Liver (tissue), 8 donors: ENCODE measurements at regions not wholly inside any gene's neighbourhood (a gene's known extent, or its start where the extent isn't known, plus 50 kb on each side); places are given as distances from the start of the nearest gene placed in this dataset.

Source experiments
- DNase-seq: peaks from one replicate; pipeline ENCODE4 v3.0.0-alpha.2; 2017; ENCODE audit warnings: low spot score
- H3K27ac ChIP-seq, 2 donors: one replicate each; pipeline ENCODE4 v1.7.0; 2013; ENCODE audit warnings: inconsistent platforms in 2 of 2, low read length in 2 of 2, control low read depth in 1 of 2, low read depth in 1 of 2, mild to moderate bottlenecking in 1 of 2
- H3K27me3 ChIP-seq, 4 donors: one replicate each; pipeline versions ENCODE4 v1.6.1 to v1.7.0; 2013; ENCODE audit warnings: low read length in 3 of 4, inconsistent platforms in 1 of 4, mild to moderate bottlenecking in 1 of 4, moderate library complexity in 1 of 4; ENCODE audit not compliant: control insufficient read depth in 4 of 4, insufficient read depth in 4 of 4
- H3K36me3 ChIP-seq, 4 donors: one replicate each; pipeline versions ENCODE4 v1.6.1 to v1.7.0; 2013; ENCODE audit warnings: low read length in 3 of 4, mild to moderate bottlenecking in 3 of 4, low read depth in 1 of 4, moderate library complexity in 1 of 4; ENCODE audit not compliant: control insufficient read depth in 4 of 4, insufficient read depth in 3 of 4
- H3K4me1 ChIP-seq, 4 donors: one replicate each; pipeline versions ENCODE4 v1.6.1 to v1.7.0; 2013; ENCODE audit warnings: low read length in 3 of 4, mild to moderate bottlenecking in 3 of 4, moderate library complexity in 1 of 4; ENCODE audit not compliant: control insufficient read depth in 4 of 4, insufficient read depth in 4 of 4
- H3K4me3 ChIP-seq, 3 donors: one replicate each; pipeline versions ENCODE4 v1.6.1 to v1.7.0; 2013; ENCODE audit warnings: low read length in 3 of 3, control low read depth in 1 of 3, low read depth in 1 of 3, mild to moderate bottlenecking in 1 of 3
- H3K9ac ChIP-seq, 2 donors: one replicate each; pipeline ENCODE4 v1.7.0; 2013; ENCODE audit warnings: low read length in 2 of 2, mild to moderate bottlenecking in 2 of 2, moderate library complexity in 2 of 2, control low read depth in 1 of 2, low read depth in 1 of 2
- H3K9me3 ChIP-seq, 4 donors: one replicate each; pipeline versions ENCODE4 v1.6.1 to v1.7.0; 2013; ENCODE audit warnings: low read length in 3 of 4; ENCODE audit not compliant: control insufficient read depth in 4 of 4
- EGR1 ChIP-seq, 2 donors: IDR thresholded peaks; 2 replicates each; pipeline ENCODE4 v1.6.1; 2016 to 2018; ENCODE audit warnings: antibody characterized with exemption in 2 of 2, low read depth in 2 of 2
- FOXA1 ChIP-seq: IDR thresholded peaks from 2 replicates; pipeline ENCODE4 v1.6.1; 2016; ENCODE audit warnings: antibody characterized with exemption
- FOXA2 ChIP-seq: IDR thresholded peaks from 2 replicates; pipeline ENCODE4 v1.6.1; 2016; ENCODE audit warnings: antibody characterized with exemption
- GABPA ChIP-seq, 2 donors: IDR thresholded peaks in 1 of 2; conservative IDR thresholded peaks in 1 of 2; 2 replicates each; pipeline ENCODE4 v1.6.1; 2016; ENCODE audit warnings: antibody characterized with exemption in 2 of 2, mild to moderate bottlenecking in 1 of 2, moderate library complexity in 1 of 2
- HNF4A ChIP-seq, 2 donors: conservative IDR thresholded peaks; 2 replicates each; pipeline ENCODE4 v1.6.1; 2016; ENCODE audit warnings: antibody characterized with exemption in 2 of 2, mild to moderate bottlenecking in 2 of 2
- HNF4G ChIP-seq: IDR thresholded peaks from 2 replicates; pipeline ENCODE4 v1.6.1; 2016; ENCODE audit warnings: antibody characterized with exemption
- JUND ChIP-seq, 2 donors: IDR thresholded peaks; 2 replicates each; pipeline ENCODE4 v1.6.1; 2016; ENCODE audit warnings: antibody characterized with exemption in 2 of 2
- NR2F2 ChIP-seq: IDR thresholded peaks from 2 replicates; pipeline ENCODE4 v1.6.1; 2016; ENCODE audit warnings: antibody characterized with exemption
- RAD21 ChIP-seq, 2 donors: IDR thresholded peaks; 2 replicates each; pipeline ENCODE4 v1.6.1; 2016; ENCODE audit warnings: antibody characterized with exemption in 2 of 2, mild to moderate bottlenecking in 2 of 2
- RXRA ChIP-seq, 2 donors: IDR thresholded peaks; 2 replicates each; pipeline ENCODE4 v1.6.1; 2017 to 2018; ENCODE audit warnings: antibody characterized with exemption in 2 of 2, mild to moderate bottlenecking in 1 of 2
- SP1 ChIP-seq: IDR thresholded peaks from 2 replicates; pipeline ENCODE4 v1.6.1; 2018; ENCODE audit warnings: antibody characterized with exemption, mild to moderate bottlenecking
- TAF1 ChIP-seq: conservative IDR thresholded peaks from 2 replicates; pipeline ENCODE4 v1.6.1; 2016; ENCODE audit warnings: antibody characterized with exemption, mild to moderate bottlenecking
- YY1 ChIP-seq: IDR thresholded peaks from 2 replicates; pipeline ENCODE4 v1.6.1; 2016; ENCODE audit warnings: antibody characterized with exemption, mild to moderate bottlenecking
- WGBS: extraction: QIAGEN DNeasy Blood & Tissue Kit; methylation state at CpG from one replicate; pipeline ENCODE4 v1.1.7; 2013; 5-methylcytosine and 5-hydroxymethylcytosine counted together
- TF ChIP-seq, protein P1 (sequence below): fragments of 150-350 bp; IDR thresholded peaks from 2 replicates; pipeline ENCODE4 v1.5.1; 2017; ENCODE audit warnings: improper control_type of control experiment, low read depth, low read length; ENCODE audit not compliant: missing input control
- TF ChIP-seq, protein P2 (sequence below): IDR thresholded peaks from 2 replicates; pipeline ENCODE4 v1.6.1; 2016; ENCODE audit warnings: antibody characterized with exemption
- TF ChIP-seq, protein P3 (sequence below): IDR thresholded peaks from 2 replicates; pipeline ENCODE4 v1.6.1; 2016; ENCODE audit warnings: antibody characterized with exemption, mild to moderate bottlenecking
- TF ChIP-seq, protein P4 (sequence below): IDR thresholded peaks from 2 replicates; pipeline ENCODE4 v1.6.1; 2016; ENCODE audit warnings: antibody characterized with exemption
- TF ChIP-seq, protein P5 (sequence below): IDR thresholded peaks from 2 replicates; pipeline ENCODE4 v1.6.1; 2016; ENCODE audit warnings: antibody characterized with exemption
- donor health status: healthy.
- donor health status: healthy.
- donor health status: healthy.
- donor health status: healthy.
- donor health status: healthy.

DNA sequence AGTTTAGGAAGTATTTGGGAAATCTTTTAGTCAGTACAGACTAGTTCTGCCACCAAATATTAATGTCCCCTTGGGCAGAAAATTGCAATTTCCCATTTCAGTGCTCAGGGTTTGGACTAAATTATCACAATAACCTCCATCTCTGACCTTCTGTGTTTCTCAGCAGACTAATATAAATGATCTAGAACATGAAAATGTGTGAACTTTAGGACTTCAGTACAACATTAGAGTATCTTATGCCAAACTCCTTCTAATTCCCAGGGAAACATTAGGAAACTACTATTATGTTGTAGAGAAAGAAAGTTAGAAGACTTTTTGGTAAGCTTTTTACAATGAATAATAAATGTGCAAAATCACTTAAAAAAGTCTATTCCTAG is 1087.6 kb upstream of the CITED2 start:
- peak overlapping the region; percentile 90 to 91 for H3K27ac ChIP-seq
- H3K9me3 ChIP-seq: peaks cover 0 to 2% (median under 1%) of the 10 kb centered on the region in 4 donors
- peaks cover 6 to 39% (median 25%) of the 10 kb centered on the region in 4 donors for H3K4me1 ChIP-seq
- TF ChIP-seq RXRA (IDR thresholded peaks at IDR 0.05) (no peak), SP1 (no peak), EGR1 (IDR thresholded peaks at IDR 0.05; ENCODE audit: low read depth in 2 of 2) (no peak), FOXA1 (no peak), JUND (IDR thresholded peaks at IDR 0.05) (no peak)
- TF ChIP-seq, protein P1, sequence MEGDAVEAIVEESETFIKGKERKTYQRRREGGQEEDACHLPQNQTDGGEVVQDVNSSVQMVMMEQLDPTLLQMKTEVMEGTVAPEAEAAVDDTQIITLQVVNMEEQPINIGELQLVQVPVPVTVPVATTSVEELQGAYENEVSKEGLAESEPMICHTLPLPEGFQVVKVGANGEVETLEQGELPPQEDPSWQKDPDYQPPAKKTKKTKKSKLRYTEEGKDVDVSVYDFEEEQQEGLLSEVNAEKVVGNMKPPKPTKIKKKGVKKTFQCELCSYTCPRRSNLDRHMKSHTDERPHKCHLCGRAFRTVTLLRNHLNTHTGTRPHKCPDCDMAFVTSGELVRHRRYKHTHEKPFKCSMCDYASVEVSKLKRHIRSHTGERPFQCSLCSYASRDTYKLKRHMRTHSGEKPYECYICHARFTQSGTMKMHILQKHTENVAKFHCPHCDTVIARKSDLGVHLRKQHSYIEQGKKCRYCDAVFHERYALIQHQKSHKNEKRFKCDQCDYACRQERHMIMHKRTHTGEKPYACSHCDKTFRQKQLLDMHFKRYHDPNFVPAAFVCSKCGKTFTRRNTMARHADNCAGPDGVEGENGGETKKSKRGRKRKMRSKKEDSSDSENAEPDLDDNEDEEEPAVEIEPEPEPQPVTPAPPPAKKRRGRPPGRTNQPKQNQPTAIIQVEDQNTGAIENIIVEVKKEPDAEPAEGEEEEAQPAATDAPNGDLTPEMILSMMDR: no peak
- H3K4me3 ChIP-seq: no peak overlapping the region
- DNase-seq: no peak
- H3K9ac ChIP-seq: peak overlapping the region in 1 of 2 donors; percentile 1
- no peaks in the 10 kb centered on the region for H3K27me3 ChIP-seq
- no peaks in the 10 kb centered on the region for H3K36me3 ChIP-seq

DNA sequence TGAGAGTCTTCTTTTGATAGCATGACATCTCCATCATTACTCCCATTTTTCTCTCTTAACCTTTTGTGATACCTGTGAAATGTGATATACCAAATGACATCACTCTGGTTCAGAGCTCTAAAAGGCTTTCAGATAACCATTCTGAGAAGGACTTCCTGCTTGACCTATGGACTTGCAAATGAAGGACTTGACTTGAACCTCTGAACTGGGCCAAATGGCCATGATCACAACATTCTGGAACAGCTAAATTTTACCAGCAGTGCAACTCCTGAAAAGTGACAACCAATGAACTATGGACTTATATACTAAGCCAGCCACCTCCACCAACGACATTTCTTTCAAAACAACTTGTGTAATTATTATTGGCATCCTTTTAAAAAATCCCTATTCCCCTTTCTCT is 1085.8 kb upstream of the CITED2 start:
- H3K4me3 ChIP-seq: no peak overlapping the region
- no peaks in the 10 kb centered on the region for H3K27me3 ChIP-seq
- H3K36me3 ChIP-seq: no peaks in the 10 kb centered on the region
- peak overlapping the region in 1 of 2 donors; percentile 49 for H3K9ac ChIP-seq
- 31% methylated on average over 1 of the region's 1 CpG for WGBS
- H3K4me1 ChIP-seq: peaks cover 6 to 39% (median 25%) of the 10 kb centered on the region in 4 donors
- TF ChIP-seq SP1 (peak; percentile 94), TAF1 (no peak), GABPA (IDR thresholded peaks at IDR 0.05 in 1 of 2, conservative IDR thresholded peaks at IDR 0.05 in 1 of 2) (no peak), NR2F2 (peak; percentile 32), HNF4A (conservative IDR thresholded peaks at IDR 0.05) (peak; percentile 98 to 99), YY1 (peak; percentile 79), FOXA1 (peak; percentile 11), HNF4G (peak; percentile 93), FOXA2 (peak; percentile 60), EGR1 (IDR thresholded peaks at IDR 0.05; ENCODE audit: low read depth in 2 of 2) (peak in 1 of 2 donors; percentile 23), JUND (IDR thresholded peaks at IDR 0.05) (peak; percentile 87 to 91), RAD21 (IDR thresholded peaks at IDR 0.05) (peak; percentile 48 to 53), RXRA (IDR thresholded peaks at IDR 0.05) (peak; percentile 94)
- TF ChIP-seq, protein P2, sequence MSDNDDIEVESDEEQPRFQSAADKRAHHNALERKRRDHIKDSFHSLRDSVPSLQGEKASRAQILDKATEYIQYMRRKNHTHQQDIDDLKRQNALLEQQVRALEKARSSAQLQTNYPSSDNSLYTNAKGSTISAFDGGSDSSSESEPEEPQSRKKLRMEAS: peak; percentile 55
- TF ChIP-seq, protein P1: no peak
- TF ChIP-seq, protein P3, sequence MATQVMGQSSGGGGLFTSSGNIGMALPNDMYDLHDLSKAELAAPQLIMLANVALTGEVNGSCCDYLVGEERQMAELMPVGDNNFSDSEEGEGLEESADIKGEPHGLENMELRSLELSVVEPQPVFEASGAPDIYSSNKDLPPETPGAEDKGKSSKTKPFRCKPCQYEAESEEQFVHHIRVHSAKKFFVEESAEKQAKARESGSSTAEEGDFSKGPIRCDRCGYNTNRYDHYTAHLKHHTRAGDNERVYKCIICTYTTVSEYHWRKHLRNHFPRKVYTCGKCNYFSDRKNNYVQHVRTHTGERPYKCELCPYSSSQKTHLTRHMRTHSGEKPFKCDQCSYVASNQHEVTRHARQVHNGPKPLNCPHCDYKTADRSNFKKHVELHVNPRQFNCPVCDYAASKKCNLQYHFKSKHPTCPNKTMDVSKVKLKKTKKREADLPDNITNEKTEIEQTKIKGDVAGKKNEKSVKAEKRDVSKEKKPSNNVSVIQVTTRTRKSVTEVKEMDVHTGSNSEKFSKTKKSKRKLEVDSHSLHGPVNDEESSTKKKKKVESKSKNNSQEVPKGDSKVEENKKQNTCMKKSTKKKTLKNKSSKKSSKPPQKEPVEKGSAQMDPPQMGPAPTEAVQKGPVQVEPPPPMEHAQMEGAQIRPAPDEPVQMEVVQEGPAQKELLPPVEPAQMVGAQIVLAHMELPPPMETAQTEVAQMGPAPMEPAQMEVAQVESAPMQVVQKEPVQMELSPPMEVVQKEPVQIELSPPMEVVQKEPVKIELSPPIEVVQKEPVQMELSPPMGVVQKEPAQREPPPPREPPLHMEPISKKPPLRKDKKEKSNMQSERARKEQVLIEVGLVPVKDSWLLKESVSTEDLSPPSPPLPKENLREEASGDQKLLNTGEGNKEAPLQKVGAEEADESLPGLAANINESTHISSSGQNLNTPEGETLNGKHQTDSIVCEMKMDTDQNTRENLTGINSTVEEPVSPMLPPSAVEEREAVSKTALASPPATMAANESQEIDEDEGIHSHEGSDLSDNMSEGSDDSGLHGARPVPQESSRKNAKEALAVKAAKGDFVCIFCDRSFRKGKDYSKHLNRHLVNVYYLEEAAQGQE: peak; percentile 48
- TF ChIP-seq, protein P4, sequence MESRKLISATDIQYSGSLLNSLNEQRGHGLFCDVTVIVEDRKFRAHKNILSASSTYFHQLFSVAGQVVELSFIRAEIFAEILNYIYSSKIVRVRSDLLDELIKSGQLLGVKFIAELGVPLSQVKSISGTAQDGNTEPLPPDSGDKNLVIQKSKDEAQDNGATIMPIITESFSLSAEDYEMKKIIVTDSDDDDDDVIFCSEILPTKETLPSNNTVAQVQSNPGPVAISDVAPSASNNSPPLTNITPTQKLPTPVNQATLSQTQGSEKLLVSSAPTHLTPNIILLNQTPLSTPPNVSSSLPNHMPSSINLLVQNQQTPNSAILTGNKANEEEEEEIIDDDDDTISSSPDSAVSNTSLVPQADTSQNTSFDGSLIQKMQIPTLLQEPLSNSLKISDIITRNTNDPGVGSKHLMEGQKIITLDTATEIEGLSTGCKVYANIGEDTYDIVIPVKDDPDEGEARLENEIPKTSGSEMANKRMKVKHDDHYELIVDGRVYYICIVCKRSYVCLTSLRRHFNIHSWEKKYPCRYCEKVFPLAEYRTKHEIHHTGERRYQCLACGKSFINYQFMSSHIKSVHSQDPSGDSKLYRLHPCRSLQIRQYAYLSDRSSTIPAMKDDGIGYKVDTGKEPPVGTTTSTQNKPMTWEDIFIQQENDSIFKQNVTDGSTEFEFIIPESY: peak; percentile 36
- TF ChIP-seq, protein P5, sequence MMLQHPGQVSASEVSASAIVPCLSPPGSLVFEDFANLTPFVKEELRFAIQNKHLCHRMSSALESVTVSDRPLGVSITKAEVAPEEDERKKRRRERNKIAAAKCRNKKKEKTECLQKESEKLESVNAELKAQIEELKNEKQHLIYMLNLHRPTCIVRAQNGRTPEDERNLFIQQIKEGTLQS: peak; percentile 72
- DNase-seq: no peak
- H3K27ac ChIP-seq: peak overlapping the region; percentile 79 to 90
- no peaks in the 10 kb centered on the region for H3K9me3 ChIP-seq
